ENCODE measurements at regions not wholly inside any gene's neighbourhood (a gene's known extent, or its start where the extent isn't known, plus 50 kb on each side); places are given as distances from the start of the nearest gene placed in this dataset.
"Not testable (repeated sequence)": the region's sequence is repeated elsewhere in the genome, so short reads cannot be mapped to it uniquely, and the experiment has no call there.

GRCh38 chr12:13552830-13553229, 356.3 kb downstream of the EMP1 start:
- no peak for DNase-seq

GRCh38 chr12:13547283-13547682, 350.8 kb downstream of the EMP1 start:
- DNase-seq, result no peak

- no peak for DNase-seq
Observed at GRCh38 chr12:13546231-13546630, 349.7 kb downstream of the EMP1 start.

- no peak for DNase-seq
Observed at GRCh38 chr12:13539051-13539450, 342.5 kb downstream of the EMP1 start.

- no peak for DNase-seq
Observed at GRCh38 chr12:13538136-13538535, 341.6 kb downstream of the EMP1 start.

GRCh38 chr12:13537623-13538022, 341.1 kb downstream of the EMP1 start:
- no peak for DNase-seq

- DNase-seq, result no peak
Observed at GRCh38 chr12:13536219-13536910, 339.8 kb downstream of the EMP1 start.

GRCh38 chr12:13534645-13535398, 338.3 kb downstream of the EMP1 start:
- DNase-seq, result peak; percentile 16

GRCh38 chr12:13534242-13534641, 337.7 kb downstream of the EMP1 start:
- DNase-seq, result no peak

GRCh38 chr12:13530966-13531365, 334.4 kb downstream of the EMP1 start:
- DNase-seq, result no peak

- not testable (repeated sequence) for DNase-seq
Observed at GRCh38 chr12:13526185-13526921, 329.8 kb downstream of the EMP1 start.

- DNase-seq, result no peak
Observed at GRCh38 chr12:13523536-13524307, 327.2 kb downstream of the EMP1 start.

GRCh38 chr12:13518034-13518433, 321.5 kb downstream of the EMP1 start:
- not testable (repeated sequence) for DNase-seq

GRCh38 chr12:13509740-13510139, 313.2 kb downstream of the EMP1 start:
- DNase-seq, result no peak

- no peak for DNase-seq
Observed at GRCh38 chr12:13505636-13506035, 309.1 kb downstream of the EMP1 start.

- DNase-seq, result no peak
Observed at GRCh38 chr12:13505224-13505623, 308.7 kb downstream of the EMP1 start.

- DNase-seq, result no peak
Observed at GRCh38 chr12:13504736-13505135, 308.2 kb downstream of the EMP1 start.

- DNase-seq, result no peak
Observed at GRCh38 chr12:13504074-13504473, 307.5 kb downstream of the EMP1 start.

- DNase-seq, result no peak
Observed at GRCh38 chr12:13503094-13503835, 306.7 kb downstream of the EMP1 start.

- no peak for DNase-seq
Observed at GRCh38 chr12:13499008-13499407, 302.5 kb downstream of the EMP1 start.

GRCh38 chr12:13496111-13496510, 299.6 kb downstream of the EMP1 start:
- DNase-seq, result no peak

- DNase-seq, result no peak
Observed at GRCh38 chr12:13489246-13489645, 292.7 kb downstream of the EMP1 start.
